Right lobe of liver (tissue), 6 donors: ENCODE measurements at regions not wholly inside any gene's neighbourhood (a gene's known extent, or its start where the extent isn't known, plus 50 kb on each side); places are given as distances from the start of the nearest gene placed in this dataset.

Experiments
- ATAC-seq, 4 donors: fragments of 200-7000 bp; cut with Tn5 transposase; one replicate each; pipeline ENCODE4 v1.9.1; 2020; ENCODE audit warnings: mild to moderate bottlenecking in 4 of 4, moderate library complexity in 4 of 4
- DNase-seq, 3 donors: peaks; one replicate each; pipeline ENCODE4 v3.0.0-alpha.2; 2020
- H3K27ac ChIP-seq, 3 donors: fragments of 200-600 bp; one replicate each; pipeline ENCODE4 v1.8.0; 2022
- H3K27me3 ChIP-seq, 2 donors: fragments of 200-600 bp; one replicate each; pipeline ENCODE4 v1.8.0; 2022
- H3K36me3 ChIP-seq, 4 donors: fragments of 200-600 bp; sonication (generic) in 1 of 4; one replicate each; pipeline versions ENCODE4 v1.5.1 to v1.8.0; 2017 to 2022; ENCODE audit warnings: control low read depth in 1 of 4
- H3K4me1 ChIP-seq, 4 donors: fragments of 200-600 bp; sonication (generic) in 1 of 4; one replicate each; pipeline versions ENCODE4 v1.5.1 to v1.8.0; 2017 to 2022; ENCODE audit warnings: control low read depth in 1 of 4
- H3K4me3 ChIP-seq, 3 donors: fragments of 200-600 bp; one replicate each; pipeline ENCODE4 v1.8.0; 2022
- H3K9me3 ChIP-seq, 4 donors: fragments of 200-600 bp; sonication (generic) in 1 of 4; one replicate each; pipeline versions ENCODE4 v1.5.1 to v1.8.0; 2017 to 2022; ENCODE audit warnings: control low read depth in 1 of 4
- POLR2A ChIP-seq: fragments of 450-650 bp; IDR thresholded peaks from one replicate; pipeline ENCODE4 v1.6.1; 2017; ENCODE audit warnings: antibody characterized with exemption, mild to moderate bottlenecking
- WGBS: methylation state at CpG from one replicate; pipeline ENCODE4 v1.1.6; 2018; ENCODE audit warnings: low coverage, low lambda C conversion rate; ENCODE audit not compliant: insufficient coverage; ENCODE audit errors: missing lambda C conversion rate; 5-methylcytosine and 5-hydroxymethylcytosine counted together
- intact Hi-C, 2 donors: fragments of 100-400 bp; cut with DNase I; formaldehyde crosslinking; loops; one replicate each; pipeline versions ENCODE4 v1.11.2 to v1.14.1; 2022
- TF ChIP-seq, protein P1 (sequence below), 4 donors: fragments of 200-600 bp in 3 of 4; fragments of 450-650 bp in 1 of 4; IDR thresholded peaks; one replicate each; pipeline versions ENCODE4 v1.5.1 to v1.8.0; 2016 to 2022; ENCODE audit warnings: antibody characterized with exemption in 4 of 4, mild to moderate bottlenecking in 2 of 4
- donor health status: DM: no; HTN: yes; CAD: no.
- donor health status: DM: no; HTN: no; CAD: no.
- donor health status: DM: no; HTN: no; CAD: no.
- donor health status: DM: no; HTN: yes; CAD: no.
- donor health status: DM: no; HTN: yes; CAD: no.

DNA sequence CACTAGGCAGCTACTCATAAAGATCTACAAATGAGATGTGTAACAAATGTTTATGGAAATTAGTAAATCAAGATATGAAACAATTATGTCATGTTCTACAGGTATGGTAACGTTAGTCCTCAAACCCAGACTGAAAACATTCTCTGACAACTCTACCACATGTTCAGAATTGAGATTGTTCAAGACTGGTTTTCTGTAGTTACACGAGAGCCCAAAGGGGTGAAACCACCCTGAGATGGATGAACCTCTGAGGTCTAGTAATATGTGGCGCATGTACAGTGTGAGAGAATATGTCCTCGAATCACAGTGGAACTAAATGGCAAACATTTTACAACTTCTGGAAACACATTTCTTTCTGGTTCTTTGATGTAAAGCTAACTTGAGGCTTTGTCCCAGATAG, 614.3 kb downstream of the ZEB2 start:
- ATAC-seq, result no peak
- no peak for DNase-seq
- WGBS, result 69% methylated on average over 4 of the region's 4 CpGs
- intact Hi-C loops, result no loop called here
- Histone ChIP-seq H3K27ac (no peak overlapping the region), H3K4me3 (no peak overlapping the region), H3K27me3 (no peaks in the 10 kb centered on the region), H3K9me3 (no peaks in the 10 kb centered on the region), H3K4me1 (no peaks in the 10 kb centered on the region), H3K36me3 (no peaks in the 10 kb centered on the region)
- no peak for TF ChIP-seq POLR2A
- TF ChIP-seq, protein P1, sequence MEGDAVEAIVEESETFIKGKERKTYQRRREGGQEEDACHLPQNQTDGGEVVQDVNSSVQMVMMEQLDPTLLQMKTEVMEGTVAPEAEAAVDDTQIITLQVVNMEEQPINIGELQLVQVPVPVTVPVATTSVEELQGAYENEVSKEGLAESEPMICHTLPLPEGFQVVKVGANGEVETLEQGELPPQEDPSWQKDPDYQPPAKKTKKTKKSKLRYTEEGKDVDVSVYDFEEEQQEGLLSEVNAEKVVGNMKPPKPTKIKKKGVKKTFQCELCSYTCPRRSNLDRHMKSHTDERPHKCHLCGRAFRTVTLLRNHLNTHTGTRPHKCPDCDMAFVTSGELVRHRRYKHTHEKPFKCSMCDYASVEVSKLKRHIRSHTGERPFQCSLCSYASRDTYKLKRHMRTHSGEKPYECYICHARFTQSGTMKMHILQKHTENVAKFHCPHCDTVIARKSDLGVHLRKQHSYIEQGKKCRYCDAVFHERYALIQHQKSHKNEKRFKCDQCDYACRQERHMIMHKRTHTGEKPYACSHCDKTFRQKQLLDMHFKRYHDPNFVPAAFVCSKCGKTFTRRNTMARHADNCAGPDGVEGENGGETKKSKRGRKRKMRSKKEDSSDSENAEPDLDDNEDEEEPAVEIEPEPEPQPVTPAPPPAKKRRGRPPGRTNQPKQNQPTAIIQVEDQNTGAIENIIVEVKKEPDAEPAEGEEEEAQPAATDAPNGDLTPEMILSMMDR (IDR thresholded peaks at IDR 0.05), result no peak

DNA sequence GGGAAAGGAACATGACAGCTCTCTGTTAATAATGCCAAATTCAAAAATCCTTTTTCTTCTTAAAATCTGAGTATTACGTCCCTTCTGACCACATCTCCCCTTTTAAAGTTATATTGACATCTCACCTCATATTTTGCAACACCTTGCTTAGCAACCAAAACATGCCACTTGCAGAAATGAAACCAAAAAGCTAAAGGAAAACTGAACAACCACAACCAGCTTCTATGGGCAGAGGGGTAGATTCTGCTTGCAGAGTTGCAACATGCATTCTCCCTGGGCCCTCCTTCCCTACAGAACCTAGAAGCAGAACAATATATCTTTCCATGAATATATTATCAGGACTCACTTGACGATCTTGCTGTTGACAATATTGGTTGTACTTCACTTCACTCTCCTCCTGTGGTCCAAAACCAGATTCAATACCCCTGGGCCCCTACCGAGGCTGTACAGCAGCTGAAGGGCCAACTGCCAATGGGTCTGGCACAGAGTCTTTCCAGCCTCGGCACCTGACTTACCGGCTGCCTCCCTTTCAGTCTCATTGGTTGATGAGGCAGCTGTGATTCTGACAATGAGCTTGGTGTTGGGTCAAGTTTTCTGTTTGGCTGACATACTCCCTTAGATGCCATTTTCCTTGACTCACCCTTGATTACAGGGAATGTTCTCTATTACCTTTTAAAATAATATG, 616.6 kb downstream of the ZEB2 start:
- no peak for DNase-seq
- Histone ChIP-seq H3K9me3 (no peaks in the 10 kb centered on the region), H3K4me3 (no peak overlapping the region), H3K36me3 (no peaks in the 10 kb centered on the region), H3K27me3 (no peaks in the 10 kb centered on the region), H3K27ac (no peak overlapping the region), H3K4me1 (no peaks in the 10 kb centered on the region)
- TF ChIP-seq, protein P1 (IDR thresholded peaks at IDR 0.05), result no peak
- no peak for TF ChIP-seq POLR2A
- 47% methylated on average over 5 of the region's 5 CpGs for WGBS
- intact Hi-C loops, result no loop called here
- no peak for ATAC-seq

DNA sequence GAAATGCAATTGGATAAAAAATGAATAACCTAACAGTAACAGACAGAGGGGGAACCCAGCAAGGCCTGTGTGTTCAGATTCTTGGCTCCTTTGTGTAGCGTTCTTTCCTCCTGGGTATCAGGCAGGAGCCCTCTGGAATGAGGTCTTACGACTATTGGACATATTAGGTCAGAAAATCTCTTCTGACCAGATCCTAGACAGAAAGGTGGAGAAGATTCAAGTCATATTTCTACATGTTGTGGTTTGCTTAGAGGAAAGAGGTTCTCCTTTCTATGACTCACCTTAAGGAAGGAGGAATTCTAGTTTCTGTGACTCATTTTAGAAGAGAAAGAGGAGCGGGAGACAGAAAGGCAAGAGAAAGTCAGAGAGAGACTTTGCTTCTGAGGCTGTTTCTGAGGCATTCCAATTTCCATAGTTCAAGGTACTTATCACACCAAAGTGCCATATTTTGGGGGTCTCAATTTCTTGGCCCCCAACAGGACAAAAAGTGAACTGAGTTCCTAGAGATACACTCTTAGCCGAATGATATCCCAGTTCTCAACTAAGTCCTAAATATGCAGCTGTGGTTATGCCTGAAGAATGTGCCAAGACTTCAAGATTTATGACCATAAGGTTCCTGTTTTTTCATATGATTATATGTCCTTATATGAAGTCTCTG, 618.6 kb downstream of the ZEB2 start:
- no peak for TF ChIP-seq POLR2A
- TF ChIP-seq, protein P1 (IDR thresholded peaks at IDR 0.05), result no peak
- no peak for ATAC-seq
- WGBS, result 64% methylated on average over 4 of the region's 4 CpGs

DNA sequence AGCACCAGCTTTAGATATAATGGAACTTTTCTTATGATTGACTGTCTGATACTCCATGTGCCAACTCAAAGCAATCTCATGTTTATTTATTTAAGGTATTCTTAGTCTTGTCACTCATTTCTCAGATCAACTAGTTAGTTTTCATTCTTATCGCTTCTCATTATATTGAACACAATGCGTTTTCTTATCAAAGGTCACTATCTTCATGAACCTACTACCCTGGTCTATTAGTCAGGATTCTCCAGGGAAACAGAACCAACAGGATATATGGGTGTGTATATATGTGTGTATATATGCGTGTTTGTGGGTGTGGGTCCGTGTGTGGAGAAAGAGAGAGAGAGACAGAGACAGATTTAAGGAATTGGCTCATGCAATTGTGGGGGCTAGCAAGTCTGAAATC, 619.9 kb downstream of the ZEB2 start:
- no peaks in the 10 kb centered on the region for H3K36me3 ChIP-seq
- no peaks in the 10 kb centered on the region for H3K9me3 ChIP-seq
- 72% methylated on average over 4 of the region's 4 CpGs for WGBS
- TF ChIP-seq, protein P1 (IDR thresholded peaks at IDR 0.05), result no peak
- TF ChIP-seq POLR2A, result no peak
- no peak overlapping the region for H3K27ac ChIP-seq
- ATAC-seq (no peak), DNase-seq (no peak)
- H3K27me3 ChIP-seq, result no peaks in the 10 kb centered on the region
- H3K4me1 ChIP-seq, result no peaks in the 10 kb centered on the region
- intact Hi-C loops, result no loop called here
- H3K4me3 ChIP-seq, result no peak overlapping the region

More for the DNA sequence above, 618.6 kb downstream of the ZEB2 start:
- Histone ChIP-seq H3K4me3 (no peak overlapping the region), H3K36me3 (no peaks in the 10 kb centered on the region), H3K27ac (no peak overlapping the region), H3K4me1 (no peaks in the 10 kb centered on the region), H3K9me3 (no peaks in the 10 kb centered on the region), H3K27me3 (no peaks in the 10 kb centered on the region)
- intact Hi-C loops, result no loop called here
- DNase-seq, result no peak
